Neural progenitor cell (in vitro differentiated cells): ENCODE measurements at regions not wholly inside any gene's neighbourhood (a gene's known extent, or its start where the extent isn't known, plus 50 kb on each side); places are given as distances from the start of the nearest gene placed in this dataset.

Experiments
- CTCF ChIP-seq: fragments of 200-600 bp; sonication (generic); IDR thresholded peaks from 2 replicates; pipeline ENCODE4 v1.5.1; 2017; ENCODE audit warnings: antibody characterized with exemption, mild to moderate bottlenecking
- EZH2 ChIP-seq: fragments of 200-600 bp; sonication (generic); IDR thresholded peaks from 2 replicates; pipeline ENCODE4 v1.6.1; 2017; ENCODE audit warnings: antibody characterized with exemption, mild to moderate bottlenecking, moderate library complexity

- TF ChIP-seq CTCF: no peak
- TF ChIP-seq EZH2: no peak
Observed at GRCh38 chr7:92932450-92932849, 96.1 kb upstream of the CDK6 start.
